ENCODE measurements at regions not wholly inside any gene's neighbourhood (a gene's known extent, or its start where the extent isn't known, plus 50 kb on each side); places are given as distances from the start of the nearest gene placed in this dataset.
A peak's percentile ranks its signal among the peaks of the same experiment; 100 is the strongest.

- no peak for DNase-seq (ENCODE audit: low read depth)
Measured at GRCh38 chr2:18829976-18830375, 240.6 kb upstream of the NT5C1B start.

- DNase-seq (ENCODE audit: low read depth), result peak; percentile 73
Measured at GRCh38 chr2:18829251-18829902, 240.0 kb upstream of the NT5C1B start.

- no peak for DNase-seq (ENCODE audit: low read depth)
Measured at GRCh38 chr2:18828296-18828695, 238.9 kb upstream of the NT5C1B start.

GRCh38 chr2:18825838-18826237, 236.5 kb upstream of the NT5C1B start:
- no peak for DNase-seq (ENCODE audit: low read depth)

- DNase-seq (ENCODE audit: low read depth), result no peak
Measured at GRCh38 chr2:18824915-18825314, 235.5 kb upstream of the NT5C1B start.

- DNase-seq (ENCODE audit: low read depth), result no peak
Measured at GRCh38 chr2:18824325-18824790, 235.0 kb upstream of the NT5C1B start.

GRCh38 chr2:18821431-18821830, 232.1 kb upstream of the NT5C1B start:
- DNase-seq (ENCODE audit: low read depth), result no peak

GRCh38 chr2:18820966-18821365, 231.6 kb upstream of the NT5C1B start:
- no peak for DNase-seq (ENCODE audit: low read depth)

- no peak for DNase-seq (ENCODE audit: low read depth)
Measured at GRCh38 chr2:18819566-18819965, 230.2 kb upstream of the NT5C1B start.

GRCh38 chr2:18814387-18814786, 225.0 kb upstream of the NT5C1B start:
- DNase-seq (ENCODE audit: low read depth), result no peak

- no peak for DNase-seq (ENCODE audit: low read depth)
Measured at GRCh38 chr2:18804536-18804935, 215.2 kb upstream of the NT5C1B start.

- DNase-seq (ENCODE audit: low read depth), result no peak
Measured at GRCh38 chr2:18803141-18803939, 214.0 kb upstream of the NT5C1B start.

- DNase-seq (ENCODE audit: low read depth), result no peak
Measured at GRCh38 chr2:18800240-18800971, 211.0 kb upstream of the NT5C1B start.

- no peak for DNase-seq (ENCODE audit: low read depth)
Measured at GRCh38 chr2:18799397-18799796, 210.0 kb upstream of the NT5C1B start.

GRCh38 chr2:18797133-18797845, 207.9 kb upstream of the NT5C1B start:
- DNase-seq (ENCODE audit: low read depth), result no peak

- DNase-seq (ENCODE audit: low read depth), result no peak
Measured at GRCh38 chr2:18795906-18796305, 206.5 kb upstream of the NT5C1B start.

GRCh38 chr2:18792684-18793083, 203.3 kb upstream of the NT5C1B start:
- DNase-seq (ENCODE audit: low read depth), result no peak

GRCh38 chr2:18792226-18792629, 202.9 kb upstream of the NT5C1B start:
- no peak for DNase-seq (ENCODE audit: low read depth)

GRCh38 chr2:18791172-18791797, 201.9 kb upstream of the NT5C1B start:
- no peak for DNase-seq (ENCODE audit: low read depth)

GRCh38 chr2:18790509-18791171, 201.3 kb upstream of the NT5C1B start:
- no peak for DNase-seq (ENCODE audit: low read depth)

- DNase-seq (ENCODE audit: low read depth), result no peak
Measured at GRCh38 chr2:18788592-18788991, 199.2 kb upstream of the NT5C1B start.

Measured in HS-5 (cell line).